SU-DHL-6 (cell line): ENCODE measurements at regions not wholly inside any gene's neighbourhood (a gene's known extent, or its start where the extent isn't known, plus 50 kb on each side); places are given as distances from the start of the nearest gene placed in this dataset.

Experiments used
- CTCF ChIP-seq: fragments of 200-600 bp; sonication (generic); IDR thresholded peaks from one replicate; pipeline ENCODE4 v1.5.1; 2017; ENCODE audit warnings: antibody characterized with exemption, mild to moderate bottlenecking, low read length, moderate library complexity; ENCODE audit not compliant: insufficient read depth, poor library complexity, severe bottlenecking
- EZH2phosphoT487 ChIP-seq: fragments of 200-600 bp; sonication (generic), shearing (Covaris generic); conservative IDR thresholded peaks from 2 replicates; pipeline ENCODE4 v1.6.1; 2018; ENCODE audit warnings: mild to moderate bottlenecking, antibody characterized with exemption, low read length, moderate library complexity, mixed read lengths

DNA sequence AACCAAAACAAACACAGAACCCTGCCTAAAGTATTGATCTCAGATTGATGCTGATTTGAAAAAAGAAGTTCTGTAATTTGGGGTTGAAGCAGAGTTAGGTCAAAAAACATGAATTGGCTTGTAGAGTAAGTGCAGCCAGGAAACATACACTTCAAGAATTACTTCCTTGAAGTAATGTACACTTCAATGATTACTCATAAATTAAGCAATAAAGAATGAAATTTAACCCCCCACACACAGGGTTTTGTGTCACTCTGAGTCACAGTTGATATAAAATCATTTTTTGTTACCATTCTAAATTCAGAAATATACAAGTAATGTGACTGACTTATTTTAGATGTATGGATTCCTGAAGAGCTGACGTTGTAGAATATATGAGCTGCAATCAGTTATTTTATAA lies 622.2 kb downstream of the POM121L12 start:
- TF ChIP-seq CTCF: no peak
- TF ChIP-seq EZH2phosphoT487: no peak
